ENCODE measurements at regions not wholly inside any gene's neighbourhood (a gene's known extent, or its start where the extent isn't known, plus 50 kb on each side); places are given as distances from the start of the nearest gene placed in this dataset.

- TF ChIP-seq SIN3A (IDR thresholded peaks at IDR 0.05; ENCODE audit: borderline replicate concordance in 2 of 2, control insufficient read depth in 1 of 2, low read depth in 2 of 2, low read length in 2 of 2) (no peak), ZNF444 (CRISPR knock-in tag; IDR thresholded peaks at IDR 0.05) (no peak)
These were observed 177.4 kb downstream of the SMAD2 start (continued) for GRCh38 chr18:47752796-47753645.

GRCh38 chr18:47750889-47751423 lies 179.5 kb downstream of the SMAD2 start:
- DNase-seq (ENCODE audit: extremely low read depth in 1 of 4, low spot score in 3 of 4) = no peak
- Histone ChIP-seq H3K4me1 (replicated peaks in 1 of 2; ENCODE audit: control insufficient read depth in 2 of 2, insufficient read depth in 2 of 2, low read length in 2 of 2) (peaks cover 0 to 10% of the 10 kb centered on the region in 2 experiments; a peak in 2 of 5 replicates), H2AFZ (ENCODE audit: low read depth, low read length) (no peak overlapping the region), H3K27me3 (ENCODE audit: control insufficient read depth in 2 of 2, insufficient read depth in 2 of 2, low read length in 2 of 2) (peaks cover 0 to 6% of the 10 kb centered on the region in 2 experiments; a peak in 1 of 5 replicates), H3K9ac (ENCODE audit: insufficient read depth in 1 of 2, low read depth in 2 of 2, low read length in 2 of 2) (no peak overlapping the region), H3K9me1 (ENCODE audit: control insufficient read depth, insufficient read depth, low read length) (no peaks in the 10 kb centered on the region), H3K27ac (ENCODE audit: extremely low read depth, low read depth, low read length) (no peak overlapping the region), H3K4me3 (no peak overlapping the region), H3K79me2 (ENCODE audit: control insufficient read depth, insufficient read depth, low read length) (no peaks in the 10 kb centered on the region), H3K4me2 (ENCODE audit: insufficient read depth, low read length) (no peak overlapping the region), H3K9me3 (replicated peaks; ENCODE audit: control insufficient read depth, insufficient read depth, low read depth, low read length) (no peaks in the 10 kb centered on the region), H4K20me1 (replicated peaks; ENCODE audit: control insufficient read depth, insufficient read depth, low read length) (no peaks in the 10 kb centered on the region), H3K36me3 (ENCODE audit: control insufficient read depth, insufficient read depth, low read length) (no peaks in the 10 kb centered on the region)
- ChIA-PET CTCF (ENCODE audit: low intra/inter-chr PET ratio) (interaction anchor here (0.9 kb wide), 1 partner anchor 700 kb away, joined by 3 read pairs; no protein-coding TSS in a partner anchor), POLR2A (no interaction called here)
- ATAC-seq = no peak
- intact Hi-C loops (cut with micrococcal nuclease) = no loop called here
- BruUV-seq (replicated peaks) = no TSS peak
- 0% methylated on average over 6 of the region's 8 CpGs for WGBS (ENCODE audit: insufficient coverage, low coverage, missing lambda C conversion rate)
- no peak for TF ChIP-seq ZNF444 (CRISPR knock-in tag; IDR thresholded peaks at IDR 0.05)
- no peak for TF ChIP-seq E2F5 (CRISPR knock-in tag; IDR thresholded peaks at IDR 0.05)
- no peak for TF ChIP-seq KLF10 (CRISPR knock-in tag; IDR thresholded peaks at IDR 0.05)
- no peak for FAIRE-seq
- in situ Hi-C loops (cut with MboI) = no loop called here

Measured in K562 (cell line).